GM10266 (cell line): ENCODE measurements at regions not wholly inside any gene's neighbourhood (a gene's known extent, or its start where the extent isn't known, plus 50 kb on each side); places are given as distances from the start of the nearest gene placed in this dataset.

Experiments used
- DNase-seq: peaks from one replicate; pipeline ENCODE4 v3.0.0; 2012; ENCODE audit errors: extremely low spot score
- CTCF ChIP-seq: IDR thresholded peaks from 2 replicates; pipeline ENCODE4 v1.5.1; 2012; ENCODE audit warnings: mild to moderate bottlenecking, low read depth; ENCODE audit not compliant: control insufficient read depth, insufficient read depth; ENCODE audit errors: missing control alignments

GRCh38 chr10:114762811-114763210 is 58.8 kb upstream of the FHIP2A start:
- no peak for TF ChIP-seq CTCF

GRCh38 chr10:114764656-114765055 is 56.9 kb upstream of the FHIP2A start:
- no peak for DNase-seq
- TF ChIP-seq CTCF: no peak

More at GRCh38 chr10:114762811-114763210, 58.8 kb upstream of the FHIP2A start:
- DNase-seq: no peak

- no peak for TF ChIP-seq CTCF
- no peak for DNase-seq
Observed at GRCh38 chr10:114766470-114766869, 55.1 kb upstream of the FHIP2A start.

- DNase-seq: peak; percentile 30
- TF ChIP-seq CTCF: no peak
Observed at GRCh38 chr10:114767101-114767985, 54.2 kb upstream of the FHIP2A start.

GRCh38 chr10:114767986-114768821 is 53.4 kb upstream of the FHIP2A start:
- no peak for TF ChIP-seq CTCF
- DNase-seq: peak; percentile 39

GRCh38 chr10:114770009-114770408 is 51.6 kb upstream of the FHIP2A start:
- no peak for TF ChIP-seq CTCF
- DNase-seq: no peak
